Keratinocyte (primary cell): ENCODE measurements at regions not wholly inside any gene's neighbourhood (a gene's known extent, or its start where the extent isn't known, plus 50 kb on each side); places are given as distances from the start of the nearest gene placed in this dataset.

Experiments used
- DNase-seq: peaks from one replicate; pipeline ENCODE4 v3.0.0-alpha.2; 2011; ENCODE audit warnings: low read depth, missing footprints, low spot score
- FAIRE-seq: peaks from 2 replicates; lab custom pipeline; 2011; peaks lifted over from hg19 to GRCh38; lab: Jason Lieb, UNC
- H2AFZ ChIP-seq: 2 replicates; pipeline ENCODE4 v1.6.0; 2012; ENCODE audit warnings: low read length, control low read depth, inconsistent platforms; ENCODE audit not compliant: control insufficient read depth
- H3K27ac ChIP-seq: 2 replicates; pipeline ENCODE4 v1.5.1; 2011; ENCODE audit warnings: low read length; ENCODE audit not compliant: control insufficient read depth, insufficient read depth
- H3K27me3 ChIP-seq: 3 replicates; pipeline ENCODE4 v1.6.0; 2011; ENCODE audit warnings: low read length; ENCODE audit not compliant: control insufficient read depth, insufficient read depth; ENCODE audit errors: extremely low read depth
- H3K36me3 ChIP-seq, 2 experiments: 2 replicates in 1 of 2; 3 replicates in 1 of 2; pipeline ENCODE4 v1.5.1; 2011; ENCODE audit warnings: low read length in 2 of 2, mild to moderate bottlenecking in 1 of 2; ENCODE audit not compliant: control insufficient read depth in 2 of 2, insufficient read depth in 2 of 2; ENCODE audit errors: extremely low read depth in 1 of 2
- H3K4me1 ChIP-seq: 3 replicates; pipeline ENCODE4 v1.5.1; 2011; ENCODE audit warnings: low read length; ENCODE audit not compliant: control insufficient read depth, insufficient read depth; ENCODE audit errors: extremely low read depth
- H3K4me2 ChIP-seq: 3 replicates; pipeline ENCODE4 v1.6.0; 2011; ENCODE audit warnings: low read depth, low read length; ENCODE audit not compliant: control insufficient read depth, insufficient read depth; ENCODE audit errors: extremely low read depth
- H3K4me3 ChIP-seq, 3 experiments: fragments of 200-600 bp in 1 of 3; sonication (generic) in 1 of 3; 2 replicates in 2 of 3; 3 replicates in 1 of 3; pipeline ENCODE4 v1.5.1; 2011 to 2016; ENCODE audit warnings: low read length in 3 of 3, mild to moderate bottlenecking in 3 of 3, control low read depth in 2 of 3, inconsistent platforms in 1 of 3, low read depth in 1 of 3, mixed read lengths in 1 of 3, mixed run types in 1 of 3, moderate library complexity in 1 of 3; ENCODE audit not compliant: control insufficient read depth in 2 of 3, insufficient read depth in 2 of 3; ENCODE audit errors: extremely low read depth in 1 of 3
- H3K79me2 ChIP-seq: 2 replicates; pipeline ENCODE4 v1.6.0; 2012; ENCODE audit warnings: low read length; ENCODE audit not compliant: control insufficient read depth, insufficient read depth
- H3K9ac ChIP-seq: 3 replicates; pipeline ENCODE4 v1.6.0; 2011; ENCODE audit warnings: low read length; ENCODE audit not compliant: control insufficient read depth, insufficient read depth; ENCODE audit errors: extremely low read depth
- H3K9me1 ChIP-seq: 3 replicates; pipeline ENCODE4 v1.6.0; 2011; ENCODE audit warnings: low read length; ENCODE audit not compliant: control insufficient read depth, insufficient read depth; ENCODE audit errors: extremely low read depth
- H3K9me3 ChIP-seq: 2 replicates; pipeline ENCODE4 v1.5.1; 2012; ENCODE audit warnings: low read depth, low read length; ENCODE audit not compliant: control insufficient read depth
- H4K20me1 ChIP-seq: 3 replicates; pipeline ENCODE4 v1.6.0; 2011; ENCODE audit warnings: low read length; ENCODE audit not compliant: control insufficient read depth, insufficient read depth; ENCODE audit errors: extremely low read depth
- CTCF ChIP-seq, 3 experiments: IDR thresholded peaks in 1 of 3; conservative IDR thresholded peaks in 1 of 3; optimal IDR thresholded peaks in 1 of 3; 2 replicates in 2 of 3; 3 replicates in 1 of 3; pipeline versions ENCODE3 to v1.5.1; 2011; ENCODE audit warnings: low read length in 3 of 3, mild to moderate bottlenecking in 3 of 3, moderate library complexity in 2 of 3, control low read depth in 1 of 3, inconsistent platforms in 1 of 3; ENCODE audit not compliant: insufficient read depth in 2 of 3; ENCODE audit errors: extremely low read depth in 1 of 3
- EZH2 ChIP-seq: IDR thresholded peaks from one replicate; pipeline ENCODE4 v1.6.1; 2012; ENCODE audit warnings: inconsistent platforms, mild to moderate bottlenecking, low read length, moderate library complexity
- dilution Hi-C: fragments of 300-500 bp; cut with MboI; formaldehyde crosslinking; loops from one replicate; pipeline ENCODE4 v1.7.0; 2020; ENCODE audit warnings: low sequenced_read_pairs; ENCODE audit not compliant: extremely low pct_ligation_motif_present

- Histone ChIP-seq H3K79me2 (no peaks in the 10 kb centered on the region), H4K20me1 (no peaks in the 10 kb centered on the region), H3K4me3 (no peak overlapping the region), H3K9ac (no peak overlapping the region), H3K4me2 (no peak overlapping the region), H3K27me3 (peaks cover 4% of the 10 kb centered on the region), H3K9me1 (no peaks in the 10 kb centered on the region), H2AFZ (no peak overlapping the region), H3K36me3 (no peaks in the 10 kb centered on the region), H3K9me3 (no peaks in the 10 kb centered on the region), H3K27ac (no peak overlapping the region), H3K4me1 (peaks cover 3% of the 10 kb centered on the region)
- FAIRE-seq (no peak), DNase-seq (no peak)
- dilution Hi-C loops = no loop called here
- TF ChIP-seq EZH2 = no peak
Observed at GRCh38 chrX:68944211-68944610, 115.4 kb downstream of the EFNB1 start.

GRCh38 chrX:68942840-68943239, 114.0 kb downstream of the EFNB1 start:
- Histone ChIP-seq H3K4me3 (no peak overlapping the region), H3K79me2 (no peaks in the 10 kb centered on the region), H3K4me1 (peaks cover 3% of the 10 kb centered on the region), H4K20me1 (no peaks in the 10 kb centered on the region), H3K9me3 (no peaks in the 10 kb centered on the region), H3K27ac (no peak overlapping the region), H3K9ac (no peak overlapping the region), H3K27me3 (no peaks in the 10 kb centered on the region), H3K9me1 (no peaks in the 10 kb centered on the region), H3K36me3 (no peaks in the 10 kb centered on the region), H2AFZ (no peak overlapping the region), H3K4me2 (no peak overlapping the region)
- DNase-seq = no peak
- TF ChIP-seq CTCF (optimal IDR thresholded peaks at IDR 0.05 in 1 of 3, IDR thresholded peaks at IDR 0.05 in 1 of 3, conservative IDR thresholded peaks at IDR 0.05 in 1 of 3; ENCODE audit: extremely low read depth in 1 of 3, insufficient read depth in 2 of 3, low read length in 3 of 3) = no peak
- no peak for TF ChIP-seq EZH2
- no peak for FAIRE-seq
- dilution Hi-C loops = no loop called here

- dilution Hi-C loops = no loop called here
- no peaks in the 10 kb centered on the region for H3K9me3 ChIP-seq
- H3K36me3 ChIP-seq = no peaks in the 10 kb centered on the region
- FAIRE-seq (no peak), DNase-seq (no peak)
- no peak overlapping the region for H2AFZ ChIP-seq
- no peaks in the 10 kb centered on the region for H3K9me1 ChIP-seq
- no peaks in the 10 kb centered on the region for H3K79me2 ChIP-seq
- peaks cover 3% of the 10 kb centered on the region for H3K4me1 ChIP-seq
- TF ChIP-seq CTCF (optimal IDR thresholded peaks at IDR 0.05 in 1 of 3, IDR thresholded peaks at IDR 0.05 in 1 of 3, conservative IDR thresholded peaks at IDR 0.05 in 1 of 3; ENCODE audit: extremely low read depth in 1 of 3, insufficient read depth in 2 of 3, low read length in 3 of 3) (no peak), EZH2 (no peak)
- H3K27me3 ChIP-seq = no peaks in the 10 kb centered on the region
- H3K4me3 ChIP-seq = no peak overlapping the region
- H4K20me1 ChIP-seq = no peaks in the 10 kb centered on the region
- H3K9ac ChIP-seq = no peak overlapping the region
- no peak overlapping the region for H3K4me2 ChIP-seq
- H3K27ac ChIP-seq = no peak overlapping the region
Observed at GRCh38 chrX:68942104-68942503, 113.3 kb downstream of the EFNB1 start.
